ENCODE measurements at regions not wholly inside any gene's neighbourhood (a gene's known extent, or its start where the extent isn't known, plus 50 kb on each side); places are given as distances from the start of the nearest gene placed in this dataset.

- H3K4me1 ChIP-seq = no peaks in the 10 kb centered on the region
- TF ChIP-seq CTCF (IDR thresholded peaks at IDR 0.05; ENCODE audit: insufficient read depth in 1 of 2, low read depth in 1 of 2, low read length in 1 of 2, severe bottlenecking in 1 of 2, unreplicated experiment in 1 of 2) = no peak
- CTCF ChIA-PET = no interaction called here
- no peaks in the 10 kb centered on the region for H3K4me1 Mint-ChIP-seq (ENCODE audit: low read depth, unreplicated experiment)
- intact Hi-C loops (cut with micrococcal nuclease; ENCODE audit: unreplicated experiment) = no loop called here
- no peaks in the 10 kb centered on the region for H3K36me3 Mint-ChIP-seq (ENCODE audit: insufficient read depth, unreplicated experiment)
- no peaks in the 10 kb centered on the region for H3K9me3 ChIP-seq
- DNase-seq = no peak
- H3K27me3 ChIP-seq (replicated peaks; ENCODE audit: control insufficient read depth, insufficient read depth, low read length) = no peaks in the 10 kb centered on the region
- no peaks in the 10 kb centered on the region for H3K27me3 Mint-ChIP-seq (ENCODE audit: insufficient read depth, unreplicated experiment)
- H3K27ac Mint-ChIP-seq (ENCODE audit: unreplicated experiment) = no peak overlapping the region
- no peak overlapping the region for H3K4me3 ChIP-seq (ENCODE audit: low read depth, low read length)
- H3K36me3 ChIP-seq (ENCODE audit: control insufficient read depth, insufficient read depth, low read length) = no peaks in the 10 kb centered on the region
- POLR2A ChIA-PET = no interaction called here
- no peaks in the 10 kb centered on the region for H3K9me3 Mint-ChIP-seq (ENCODE audit: unreplicated experiment)
- H3K4me3 Mint-ChIP-seq (ENCODE audit: unreplicated experiment) = no peak overlapping the region
- BruUV-seq (replicated peaks) = no TSS peak
Measured at GRCh38 chr6:14439419-14439818, 321.8 kb downstream of the CD83 start.

- H3K27me3 ChIP-seq (replicated peaks; ENCODE audit: control insufficient read depth, insufficient read depth, low read length) = no peaks in the 10 kb centered on the region
- intact Hi-C loops (cut with micrococcal nuclease; ENCODE audit: unreplicated experiment) = no loop called here
- ChIA-PET POLR2A (no interaction called here), CTCF (no interaction called here)
- BruUV-seq (replicated peaks) = no TSS peak
- Mint-ChIP-seq H3K4me1 (ENCODE audit: low read depth, unreplicated experiment) (no peaks in the 10 kb centered on the region), H3K27ac (ENCODE audit: unreplicated experiment) (no peak overlapping the region), H3K4me3 (ENCODE audit: unreplicated experiment) (no peak overlapping the region), H3K9me3 (ENCODE audit: unreplicated experiment) (no peaks in the 10 kb centered on the region), H3K27me3 (ENCODE audit: insufficient read depth, unreplicated experiment) (no peaks in the 10 kb centered on the region), H3K36me3 (ENCODE audit: insufficient read depth, unreplicated experiment) (no peaks in the 10 kb centered on the region)
- no peaks in the 10 kb centered on the region for H3K9me3 ChIP-seq
- H3K36me3 ChIP-seq (ENCODE audit: control insufficient read depth, insufficient read depth, low read length) = no peaks in the 10 kb centered on the region
- DNase-seq = no peak
- no peak overlapping the region for H3K4me3 ChIP-seq (ENCODE audit: low read depth, low read length)
- TF ChIP-seq CTCF (IDR thresholded peaks at IDR 0.05; ENCODE audit: insufficient read depth in 1 of 2, low read depth in 1 of 2, low read length in 1 of 2, severe bottlenecking in 1 of 2, unreplicated experiment in 1 of 2) = no peak
- H3K4me1 ChIP-seq = no peaks in the 10 kb centered on the region
Measured at GRCh38 chr6:14440215-14440910, 322.8 kb downstream of the CD83 start.

GRCh38 chr6:14440940-14441781 lies 323.6 kb downstream of the CD83 start:
- no peaks in the 10 kb centered on the region for H3K9me3 Mint-ChIP-seq (ENCODE audit: unreplicated experiment)
- no peaks in the 10 kb centered on the region for H3K4me1 Mint-ChIP-seq (ENCODE audit: low read depth, unreplicated experiment)
- ChIA-PET POLR2A (no interaction called here), CTCF (interaction anchor here (0.6 kb wide), 1 partner anchor 42 kb away, joined by 3 read pairs; no protein-coding TSS in a partner anchor)
- no peak overlapping the region for H3K4me3 ChIP-seq (ENCODE audit: low read depth, low read length)
- H3K27me3 Mint-ChIP-seq (ENCODE audit: insufficient read depth, unreplicated experiment) = no peaks in the 10 kb centered on the region
- no peak for DNase-seq
- H3K36me3 ChIP-seq (ENCODE audit: control insufficient read depth, insufficient read depth, low read length) = no peaks in the 10 kb centered on the region
- no peaks in the 10 kb centered on the region for H3K9me3 ChIP-seq
- BruUV-seq (replicated peaks) = no TSS peak
- intact Hi-C loops (cut with micrococcal nuclease; ENCODE audit: unreplicated experiment) = no loop called here
- H3K27me3 ChIP-seq (replicated peaks; ENCODE audit: control insufficient read depth, insufficient read depth, low read length) = no peaks in the 10 kb centered on the region
- H3K36me3 Mint-ChIP-seq (ENCODE audit: insufficient read depth, unreplicated experiment) = no peaks in the 10 kb centered on the region
- no peaks in the 10 kb centered on the region for H3K4me1 ChIP-seq
- TF ChIP-seq CTCF (IDR thresholded peaks at IDR 0.05; ENCODE audit: insufficient read depth in 1 of 2, low read depth in 1 of 2, low read length in 1 of 2, severe bottlenecking in 1 of 2, unreplicated experiment in 1 of 2) = no peak
- H3K27ac Mint-ChIP-seq (ENCODE audit: unreplicated experiment) = no peak overlapping the region
- no peak overlapping the region for H3K4me3 Mint-ChIP-seq (ENCODE audit: unreplicated experiment)

Measured in Caco-2 (cell line).